ENCODE measurements at regions not wholly inside any gene's neighbourhood (a gene's known extent, or its start where the extent isn't known, plus 50 kb on each side); places are given as distances from the start of the nearest gene placed in this dataset.

- H3K79me2 ChIP-seq (ENCODE audit: insufficient read depth, low read length) = no peaks in the 10 kb centered on the region
- H3K4me2 ChIP-seq (ENCODE audit: insufficient read depth, insufficient read length, low read length) = no peak overlapping the region
- H4K5ac ChIP-seq (ENCODE audit: insufficient read length, low read depth, low read length) = no peak overlapping the region
- no peak overlapping the region for H4K8ac ChIP-seq (replicated peaks; ENCODE audit: insufficient read length, low read depth, low read length)
- H3K23ac ChIP-seq (ENCODE audit: insufficient read length, low read depth, low read length) = no peak overlapping the region
- no CpG with 5 or more reads among the region's 6 CpGs for WGBS (ENCODE audit: extremely low coverage, insufficient read length, low lambda C conversion rate)
- peak; percentile 68 for TF ChIP-seq CTCF (conservative IDR thresholded peaks at IDR 0.05)
- Mint-ChIP-seq H3K4me1 (peaks cover 18 to 20% of the 10 kb centered on the region in 2 experiments), H3K9me3 (peaks cover 0 to 3% of the 10 kb centered on the region in 2 experiments; a peak in 2 of 5 replicates), H3K36me3 (ENCODE audit: insufficient read depth in 1 of 3, low read depth in 3 of 3) (no peaks in the 10 kb centered on the region; a peak in 1 of 7 replicates), H3K27ac (peak overlapping the region in 1 of 3 experiments; percentile 23; a peak in 1 of 7 replicates), H3K27me3 (ENCODE audit: low read depth) (no peaks in the 10 kb centered on the region; the same call in 1 of the 2 replicates), H3K4me3 (no peak overlapping the region)
- no peak overlapping the region for H3K18ac ChIP-seq (ENCODE audit: insufficient read length, low read depth, low read length)
- H2BK20ac ChIP-seq (ENCODE audit: low read depth, low read length, poor library complexity, severe bottlenecking) = no peak overlapping the region
- H3K56ac ChIP-seq (ENCODE audit: insufficient read length, low read depth, low read length) = no peak overlapping the region
- H3K23me2 ChIP-seq (ENCODE audit: insufficient read length, low read depth, low read length, poor library complexity, severe bottlenecking) = no peaks in the 10 kb centered on the region
- no peak overlapping the region for H3K9ac ChIP-seq (ENCODE audit: extremely low read depth, insufficient read length, low read length)
- H3K4ac ChIP-seq (ENCODE audit: low read depth, low read length) = no peak overlapping the region
- H2BK12ac ChIP-seq (ENCODE audit: insufficient read length, low read depth, low read length) = no peak overlapping the region
- no peak overlapping the region for H4K91ac ChIP-seq (ENCODE audit: insufficient read length, low read depth, low read length)
- no peak overlapping the region for H3K14ac ChIP-seq (ENCODE audit: insufficient read depth, low read length)
- H2BK120ac ChIP-seq (ENCODE audit: low read depth, low read length, poor library complexity, severe bottlenecking) = no peak overlapping the region
- H3K9me3 ChIP-seq (ENCODE audit: control insufficient read depth, low read depth, low read length) = no peaks in the 10 kb centered on the region
- peak; percentile 73 for DNase-seq
- H3K4me1 ChIP-seq (ENCODE audit: insufficient read depth, low read length) = peaks cover 6% of the 10 kb centered on the region
- H3K79me1 ChIP-seq (ENCODE audit: insufficient read depth, low read depth, low read length, poor library complexity, severe bottlenecking) = no peaks in the 10 kb centered on the region
- no peaks in the 10 kb centered on the region for H4K20me1 ChIP-seq (ENCODE audit: control insufficient read depth, insufficient read depth, insufficient read length)
- no peak overlapping the region for H2BK5ac ChIP-seq (ENCODE audit: insufficient read length, low read length)
- no peak overlapping the region for H2AFZ ChIP-seq (ENCODE audit: low read length)
- H3K27me3 ChIP-seq (ENCODE audit: insufficient read depth, low read length) = no peaks in the 10 kb centered on the region; the same call in 1 of the 2 replicates
- no peak overlapping the region for H2AK5ac ChIP-seq (ENCODE audit: insufficient read length, low read length)
- no peak overlapping the region for H3T11ph ChIP-seq (ENCODE audit: low read length)
- no peak overlapping the region for H3K27ac ChIP-seq (ENCODE audit: insufficient read length, low read depth, low read length)
- no peak overlapping the region for H2BK15ac ChIP-seq (ENCODE audit: low read depth, low read length)
Measured at GRCh38 chr12:127496255-127496654, 770.7 kb upstream of the TMEM132C start.

Measured in H9 (cell line).